OCI-M2 (cell line): ENCODE measurements at regions not wholly inside any gene's neighbourhood (a gene's known extent, or its start where the extent isn't known, plus 50 kb on each side); places are given as distances from the start of the nearest gene placed in this dataset.

ENCODE experiments used
- DNase-seq: peaks from one replicate; lab custom pipeline; 2025; ENCODE audit not compliant: unreplicated experiment; lab: John Stamatoyannopoulos, UW

DNA sequence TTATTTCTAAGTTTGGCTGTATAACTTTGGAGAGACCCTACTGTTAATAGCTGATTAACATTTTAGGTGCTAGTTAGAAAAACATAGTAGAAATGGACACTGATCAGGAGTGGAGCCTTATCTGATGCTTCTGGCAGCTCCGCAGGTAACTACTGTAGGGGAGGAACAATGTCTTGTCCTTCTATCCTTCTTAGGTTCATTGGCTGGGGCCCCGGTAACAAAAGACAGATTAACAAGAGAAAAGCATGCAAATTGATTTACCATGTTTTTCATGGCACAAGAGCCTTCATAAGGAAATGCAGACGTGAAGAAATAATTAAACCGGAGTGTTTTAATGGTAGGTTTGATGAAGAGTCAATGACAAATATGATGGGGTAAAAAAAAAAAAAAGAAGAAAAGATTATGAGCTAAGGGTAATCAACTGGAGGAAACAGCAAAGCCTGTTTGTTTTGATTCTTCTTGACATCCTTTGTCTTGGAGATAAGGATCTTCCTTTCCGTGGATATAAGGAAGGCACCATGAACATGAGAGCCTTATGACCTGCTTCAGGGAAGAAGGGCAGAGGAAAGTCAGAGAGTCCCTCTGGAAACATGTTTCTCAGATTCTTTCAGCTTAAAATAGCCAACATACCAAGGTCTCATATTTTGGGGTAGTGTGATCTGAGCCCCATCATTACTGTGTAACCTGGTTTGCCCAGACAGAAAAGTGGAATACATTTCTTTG, 62.4 kb upstream of the GCFC2 start:
- no peak for DNase-seq

DNA sequence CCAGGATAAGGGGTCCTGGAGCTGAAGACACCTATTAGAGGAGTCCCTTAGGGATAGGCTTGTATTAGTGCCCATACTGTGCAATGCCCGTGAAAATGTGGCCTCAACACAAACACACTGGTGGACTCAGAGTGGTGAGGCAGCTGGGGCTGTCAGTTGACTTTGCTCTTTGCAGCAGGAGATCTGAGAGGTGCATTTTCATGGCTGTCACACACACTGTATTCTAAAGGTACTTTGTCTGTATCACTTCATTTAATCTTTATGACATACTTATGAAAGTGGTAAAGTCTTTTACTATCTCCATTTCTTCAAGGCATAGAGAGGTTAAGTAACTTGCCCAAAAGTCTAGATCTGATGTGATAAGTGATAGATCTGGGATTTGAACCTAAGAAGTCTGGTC, 55.1 kb upstream of the GCFC2 start:
- DNase-seq: no peak

DNA sequence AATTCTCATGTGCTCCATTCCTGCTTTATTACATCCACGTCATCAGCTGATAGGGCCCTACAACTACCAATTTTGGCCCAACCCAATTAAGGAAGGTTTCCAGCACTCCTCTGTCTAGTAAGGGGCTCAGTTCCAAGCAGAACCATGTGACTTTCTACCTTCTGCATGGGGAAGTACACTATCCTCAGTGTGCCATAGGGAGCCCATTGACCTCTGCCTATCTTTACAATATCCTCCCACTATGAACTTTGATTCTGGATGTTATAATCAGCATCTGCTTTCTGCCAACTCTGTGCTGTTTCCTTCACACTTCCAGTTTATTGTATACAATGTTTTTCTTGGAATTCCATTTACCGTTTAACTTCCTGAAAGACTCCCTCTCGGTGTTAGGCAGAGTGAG, 53.9 kb upstream of the GCFC2 start:
- DNase-seq: no peak
